RWPE2 (cell line): ENCODE measurements at regions not wholly inside any gene's neighbourhood (a gene's known extent, or its start where the extent isn't known, plus 50 kb on each side); places are given as distances from the start of the nearest gene placed in this dataset.
"Not testable (repeated sequence)": the region's sequence is repeated elsewhere in the genome, so short reads cannot be mapped to it uniquely, and the experiment has no call there.

Experiments used
- ATAC-seq: fragments of 200-7000 bp; cut with Tn5 transposase; 3 replicates; pipeline ENCODE4 v1.9.1; 2021; ENCODE audit warnings: low read depth
- DNase-seq: peaks from one replicate; pipeline ENCODE4 v3.0.0-alpha.2; 2020; ENCODE audit warnings: low spot score
- H3K27ac ChIP-seq: fragments of 450-650 bp; 2 replicates; pipeline ENCODE4 v1.5.1; 2017; ENCODE audit warnings: mild to moderate bottlenecking; ENCODE audit not compliant: poor library complexity, severe bottlenecking
- H3K27me3 ChIP-seq: fragments of 250-450 bp; sonication (Bioruptor Pico); 2 replicates; pipeline ENCODE4 v1.5.1; 2021; ENCODE audit warnings: mild to moderate bottlenecking, moderate library complexity; ENCODE audit not compliant: insufficient read depth, poor library complexity, severe bottlenecking
- H3K36me3 ChIP-seq: fragments of 250-450 bp; sonication (Bioruptor Pico); 2 replicates; pipeline ENCODE4 v1.5.1; 2020; ENCODE audit warnings: low read depth, mild to moderate bottlenecking, moderate library complexity
- H3K4me1 ChIP-seq: fragments of 250-450 bp; sonication (Bioruptor Pico); 2 replicates; pipeline ENCODE4 v1.5.1; 2021; ENCODE audit warnings: mild to moderate bottlenecking, moderate library complexity; ENCODE audit not compliant: insufficient read depth, poor library complexity, severe bottlenecking
- H3K4me3 ChIP-seq: fragments of 250-450 bp; sonication (Bioruptor Pico); 2 replicates; pipeline ENCODE4 v1.5.1; 2021; ENCODE audit warnings: mild to moderate bottlenecking, moderate library complexity; ENCODE audit not compliant: severe bottlenecking
- H3K9me3 ChIP-seq: fragments of 250-450 bp; sonication (Bioruptor Pico); 2 replicates; pipeline ENCODE4 v1.5.1; 2021; ENCODE audit warnings: mild to moderate bottlenecking, moderate library complexity; ENCODE audit not compliant: severe bottlenecking
- CTCF ChIP-seq: fragments of 450-650 bp; IDR thresholded peaks from one replicate; pipeline ENCODE4 v1.5.1; 2017; ENCODE audit warnings: mild to moderate bottlenecking, moderate library complexity; ENCODE audit not compliant: poor library complexity, severe bottlenecking

- H3K27me3 ChIP-seq, result no peaks in the 10 kb centered on the region
- no peak overlapping the region for H3K4me3 ChIP-seq
- no peaks in the 10 kb centered on the region for H3K9me3 ChIP-seq
- no peaks in the 10 kb centered on the region for H3K4me1 ChIP-seq
- no peak overlapping the region for H3K27ac ChIP-seq
- TF ChIP-seq CTCF, result no peak
- H3K36me3 ChIP-seq, result no peaks in the 10 kb centered on the region
- ATAC-seq (no peak), DNase-seq (no peak)
Measured at GRCh38 chr7:29657288-29657687, 93.7 kb downstream of the PRR15 start.

- Histone ChIP-seq H3K27ac (no peak overlapping the region), H3K9me3 (no peaks in the 10 kb centered on the region), H3K36me3 (no peaks in the 10 kb centered on the region), H3K4me3 (no peak overlapping the region), H3K27me3 (no peaks in the 10 kb centered on the region), H3K4me1 (no peaks in the 10 kb centered on the region)
- DNase-seq (no peak), ATAC-seq (no peak)
- no peak for TF ChIP-seq CTCF
Measured at GRCh38 chr7:29657856-29658255, 94.2 kb downstream of the PRR15 start.

- not testable (repeated sequence) for ATAC-seq, DNase-seq, H3K27ac ChIP-seq, H3K27me3 ChIP-seq, H3K4me1 ChIP-seq, H3K9me3 ChIP-seq, H3K36me3 ChIP-seq, H3K4me3 ChIP-seq
Measured at GRCh38 chr7:29659213-29659612, 95.6 kb downstream of the PRR15 start.

GRCh38 chr7:29662899-29663298 is 99.3 kb downstream of the PRR15 start:
- H3K4me1 ChIP-seq, DNase-seq, H3K4me3 ChIP-seq, H3K36me3 ChIP-seq, H3K27me3 ChIP-seq, H3K27ac ChIP-seq, ATAC-seq, H3K9me3 ChIP-seq: not testable (repeated sequence)

GRCh38 chr7:29664999-29665398 is 101.4 kb downstream of the PRR15 start:
- not testable (repeated sequence) for H3K9me3 ChIP-seq, H3K27ac ChIP-seq, H3K4me3 ChIP-seq, ATAC-seq, H3K4me1 ChIP-seq, DNase-seq, H3K27me3 ChIP-seq, H3K36me3 ChIP-seq

GRCh38 chr7:29667096-29667669 is 103.5 kb downstream of the PRR15 start:
- ATAC-seq, H3K27ac ChIP-seq, H3K27me3 ChIP-seq, H3K4me3 ChIP-seq, H3K36me3 ChIP-seq, DNase-seq, H3K4me1 ChIP-seq, H3K9me3 ChIP-seq: not testable (repeated sequence)

GRCh38 chr7:29671286-29671685 is 107.7 kb downstream of the PRR15 start:
- H3K4me1 ChIP-seq, H3K9me3 ChIP-seq, H3K4me3 ChIP-seq, H3K36me3 ChIP-seq, H3K27ac ChIP-seq, ATAC-seq, H3K27me3 ChIP-seq, DNase-seq: not testable (repeated sequence)

- H3K4me3 ChIP-seq, H3K36me3 ChIP-seq, DNase-seq, ATAC-seq, H3K9me3 ChIP-seq, H3K4me1 ChIP-seq, H3K27me3 ChIP-seq, H3K27ac ChIP-seq: not testable (repeated sequence)
Measured at GRCh38 chr7:29673635-29674034, 110.0 kb downstream of the PRR15 start.

GRCh38 chr7:29674626-29675025 is 111.0 kb downstream of the PRR15 start:
- ATAC-seq, H3K9me3 ChIP-seq, H3K4me3 ChIP-seq, DNase-seq, H3K36me3 ChIP-seq, H3K27ac ChIP-seq, H3K27me3 ChIP-seq, H3K4me1 ChIP-seq: not testable (repeated sequence)

GRCh38 chr7:29677254-29677653 is 113.6 kb downstream of the PRR15 start:
- H3K36me3 ChIP-seq, ATAC-seq, DNase-seq, H3K27me3 ChIP-seq, H3K27ac ChIP-seq, H3K4me3 ChIP-seq, H3K4me1 ChIP-seq, H3K9me3 ChIP-seq: not testable (repeated sequence)
